Tibial artery (tissue), 4 donors: ENCODE measurements at regions not wholly inside any gene's neighbourhood (a gene's known extent, or its start where the extent isn't known, plus 50 kb on each side); places are given as distances from the start of the nearest gene placed in this dataset.

Experiments
- DNase-seq, 2 donors: peaks; one replicate each; pipeline ENCODE4 v3.0.0-alpha.2; 2019
- H3K27ac ChIP-seq, 2 donors: fragments of 200-600 bp; sonication (generic) in 1 of 2; 1 replicate in 1 of 2; 2 replicates in 1 of 2; pipeline ENCODE4 v1.5.1; 2018 to 2019; ENCODE audit warnings: mild to moderate bottlenecking in 1 of 2
- H3K27me3 ChIP-seq, 2 donors: fragments of 200-600 bp; sonication (generic) in 1 of 2; one replicate each; pipeline versions ENCODE4 v1.5.1 to v1.6.0; 2016 to 2019
- H3K36me3 ChIP-seq, 3 donors: fragments of 200-600 bp; sonication (generic) in 2 of 3; one replicate each; pipeline ENCODE4 v1.5.1; 2016 to 2019; ENCODE audit warnings: mild to moderate bottlenecking in 2 of 3
- H3K4me1 ChIP-seq, 4 donors: fragments of 200-600 bp; sonication (generic) in 2 of 4; 1 replicate in 3 of 4; 2 replicates in 1 of 4; pipeline ENCODE4 v1.5.1; 2016 to 2019
- H3K4me3 ChIP-seq, 2 donors: fragments of 200-600 bp; sonication (generic) in 1 of 2; 1 replicate in 1 of 2; 2 replicates in 1 of 2; pipeline ENCODE4 v1.5.1; 2018 to 2019; ENCODE audit warnings: mild to moderate bottlenecking in 2 of 2
- H3K9me3 ChIP-seq, 3 donors: fragments of 200-600 bp; sonication (generic) in 1 of 3; one replicate each; pipeline ENCODE4 v1.5.1; 2016 to 2019
- CTCF ChIP-seq, 2 experiments: fragments of 200-600 bp in 1 of 2; fragments of 450-650 bp in 1 of 2; IDR thresholded peaks; one replicate each; pipeline ENCODE4 v1.5.1; 2017 to 2019; ENCODE audit warnings: antibody characterized with exemption in 2 of 2, mild to moderate bottlenecking in 1 of 2, moderate library complexity in 1 of 2
- intact Hi-C: fragments of 100-400 bp; cut with DNase I; formaldehyde crosslinking; loops from one replicate; pipeline ENCODE4 v1.15.0; 2023; ENCODE audit warnings: low total_unique reads

- Histone ChIP-seq H3K9me3 (no peaks in the 10 kb centered on the region), H3K27ac (no peak overlapping the region), H3K4me3 (no peak overlapping the region), H3K4me1 (peaks cover 0 to 9% (median 0%) of the 10 kb centered on the region in 4 donors), H3K27me3 (no peaks in the 10 kb centered on the region), H3K36me3 (no peaks in the 10 kb centered on the region)
- no peak for TF ChIP-seq CTCF (IDR thresholded peaks at IDR 0.05)
- no peak for DNase-seq
- intact Hi-C loops: no loop called here
Observed at GRCh38 chr18:41371156-41372045, 583.6 kb upstream of the PIK3C3 start.

GRCh38 chr18:41370740-41371139 lies 584.3 kb upstream of the PIK3C3 start:
- no peak overlapping the region for H3K27ac ChIP-seq
- no peak overlapping the region for H3K4me3 ChIP-seq
- no peaks in the 10 kb centered on the region for H3K36me3 ChIP-seq
- peaks cover 0 to 9% (median 0%) of the 10 kb centered on the region in 4 donors for H3K4me1 ChIP-seq
- DNase-seq: no peak
- TF ChIP-seq CTCF (IDR thresholded peaks at IDR 0.05): no peak
- H3K27me3 ChIP-seq: no peaks in the 10 kb centered on the region
- intact Hi-C loops: no loop called here
- no peaks in the 10 kb centered on the region for H3K9me3 ChIP-seq

DNA sequence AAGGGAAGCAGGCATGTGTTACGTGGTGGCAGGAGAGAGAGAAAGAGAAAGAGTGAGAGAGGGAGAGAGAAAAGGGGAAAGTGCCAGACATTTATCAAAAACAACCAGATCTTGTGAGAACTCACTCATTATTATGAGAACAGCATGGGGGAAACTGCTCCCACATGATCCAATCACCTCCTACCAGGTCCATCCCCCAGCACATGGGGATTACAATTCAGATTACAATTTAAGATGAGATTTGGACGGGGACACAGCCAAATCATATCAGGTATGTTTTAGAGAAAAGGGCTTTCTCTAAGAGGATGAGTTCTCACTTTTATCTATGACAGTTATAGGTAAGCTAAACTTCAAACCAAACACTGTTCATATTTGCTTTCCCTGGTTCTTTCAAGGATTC lies 597.3 kb upstream of the PIK3C3 start:
- Histone ChIP-seq H3K4me1 (no peaks in the 10 kb centered on the region), H3K4me3 (no peak overlapping the region), H3K9me3 (peaks cover 0 to 7% (median 0%) of the 10 kb centered on the region in 3 donors), H3K27ac (no peak overlapping the region), H3K36me3 (no peaks in the 10 kb centered on the region), H3K27me3 (no peaks in the 10 kb centered on the region)
- no peak for TF ChIP-seq CTCF (IDR thresholded peaks at IDR 0.05)
- intact Hi-C loops: no loop called here
- no peak for DNase-seq

- no peaks in the 10 kb centered on the region for H3K36me3 ChIP-seq
- no peak for DNase-seq
- H3K4me3 ChIP-seq: no peak overlapping the region
- intact Hi-C loops: no loop called here
- peaks cover 0 to 7% (median 0%) of the 10 kb centered on the region in 3 donors for H3K9me3 ChIP-seq
- TF ChIP-seq CTCF (IDR thresholded peaks at IDR 0.05): no peak
- no peaks in the 10 kb centered on the region for H3K27me3 ChIP-seq
- no peaks in the 10 kb centered on the region for H3K4me1 ChIP-seq
- no peak overlapping the region for H3K27ac ChIP-seq
Observed at GRCh38 chr18:41353777-41354528, 601.1 kb upstream of the PIK3C3 start.

DNA sequence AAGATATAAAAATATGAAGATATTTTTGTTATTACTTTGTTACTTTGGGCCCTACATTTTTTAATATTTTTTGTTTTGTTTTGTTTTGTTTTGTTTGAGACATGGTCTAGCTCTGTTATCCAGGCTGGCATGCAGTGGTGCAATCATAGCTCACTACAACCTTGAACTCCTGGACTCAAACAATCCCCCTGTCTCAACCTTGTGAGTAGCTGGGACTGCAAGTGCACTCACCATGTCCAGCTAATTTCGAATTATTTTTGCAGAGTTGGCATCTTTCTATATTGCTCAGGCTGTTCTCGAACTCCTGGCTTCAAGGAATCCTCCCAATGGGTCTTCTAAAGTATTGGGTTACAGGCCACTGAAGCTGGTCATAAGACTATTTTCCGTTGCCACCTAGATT lies 603.6 kb upstream of the PIK3C3 start:
- intact Hi-C loops: no loop called here
- H3K9me3 ChIP-seq: no peaks in the 10 kb centered on the region
- no peak for TF ChIP-seq CTCF (IDR thresholded peaks at IDR 0.05)
- H3K4me1 ChIP-seq: no peaks in the 10 kb centered on the region
- H3K27ac ChIP-seq: no peak overlapping the region
- H3K36me3 ChIP-seq: no peaks in the 10 kb centered on the region
- H3K27me3 ChIP-seq: no peaks in the 10 kb centered on the region
- no peak overlapping the region for H3K4me3 ChIP-seq
- no peak for DNase-seq
